Omental fat pad (tissue), 3 donors: ENCODE measurements at regions not wholly inside any gene's neighbourhood (a gene's known extent, or its start where the extent isn't known, plus 50 kb on each side); places are given as distances from the start of the nearest gene placed in this dataset.
A peak's percentile ranks its signal among the peaks of the same experiment; 100 is the strongest.

Source experiments
- ATAC-seq: fragments of 150-250 bp; one replicate; pipeline ENCODE4 v1.9.1; 2016; ENCODE audit warnings: mild to moderate bottlenecking, moderate library complexity; ENCODE audit not compliant: low FRiP score
- DNase-seq: peaks from one replicate; pipeline ENCODE4 v3.0.0-alpha.2; 2019; ENCODE audit warnings: low spot score
- TF ChIP-seq, protein P1 (sequence below), 3 donors: fragments of 450-650 bp; IDR thresholded peaks; one replicate each; pipeline ENCODE4 v1.5.1; 2016 to 2017; ENCODE audit warnings: antibody characterized with exemption in 3 of 3, mild to moderate bottlenecking in 3 of 3, moderate library complexity in 2 of 3

DNA sequence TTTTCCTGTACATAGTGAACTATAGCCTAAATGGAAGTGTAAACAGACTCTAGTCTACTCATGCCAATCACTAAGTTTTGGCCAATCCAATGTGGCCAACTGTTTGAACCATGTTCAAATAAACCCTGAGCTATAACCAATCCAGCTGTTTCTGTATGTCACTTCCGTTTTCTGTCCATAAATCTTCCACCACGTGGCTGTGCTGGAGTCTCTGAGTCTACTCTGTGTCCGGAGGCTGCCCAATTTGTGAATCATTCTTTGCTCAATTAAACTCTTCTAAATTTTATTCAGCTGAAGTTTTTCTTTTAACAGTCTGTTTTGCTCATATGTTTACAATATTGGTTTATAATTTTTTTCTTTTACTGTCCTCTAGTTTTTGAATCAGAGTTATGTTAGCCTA lies 112.3 kb upstream of the BANK1 start:
- DNase-seq: no peak
- TF ChIP-seq, protein P1, sequence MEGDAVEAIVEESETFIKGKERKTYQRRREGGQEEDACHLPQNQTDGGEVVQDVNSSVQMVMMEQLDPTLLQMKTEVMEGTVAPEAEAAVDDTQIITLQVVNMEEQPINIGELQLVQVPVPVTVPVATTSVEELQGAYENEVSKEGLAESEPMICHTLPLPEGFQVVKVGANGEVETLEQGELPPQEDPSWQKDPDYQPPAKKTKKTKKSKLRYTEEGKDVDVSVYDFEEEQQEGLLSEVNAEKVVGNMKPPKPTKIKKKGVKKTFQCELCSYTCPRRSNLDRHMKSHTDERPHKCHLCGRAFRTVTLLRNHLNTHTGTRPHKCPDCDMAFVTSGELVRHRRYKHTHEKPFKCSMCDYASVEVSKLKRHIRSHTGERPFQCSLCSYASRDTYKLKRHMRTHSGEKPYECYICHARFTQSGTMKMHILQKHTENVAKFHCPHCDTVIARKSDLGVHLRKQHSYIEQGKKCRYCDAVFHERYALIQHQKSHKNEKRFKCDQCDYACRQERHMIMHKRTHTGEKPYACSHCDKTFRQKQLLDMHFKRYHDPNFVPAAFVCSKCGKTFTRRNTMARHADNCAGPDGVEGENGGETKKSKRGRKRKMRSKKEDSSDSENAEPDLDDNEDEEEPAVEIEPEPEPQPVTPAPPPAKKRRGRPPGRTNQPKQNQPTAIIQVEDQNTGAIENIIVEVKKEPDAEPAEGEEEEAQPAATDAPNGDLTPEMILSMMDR (IDR thresholded peaks at IDR 0.05): no peak
- no peak for ATAC-seq

DNA sequence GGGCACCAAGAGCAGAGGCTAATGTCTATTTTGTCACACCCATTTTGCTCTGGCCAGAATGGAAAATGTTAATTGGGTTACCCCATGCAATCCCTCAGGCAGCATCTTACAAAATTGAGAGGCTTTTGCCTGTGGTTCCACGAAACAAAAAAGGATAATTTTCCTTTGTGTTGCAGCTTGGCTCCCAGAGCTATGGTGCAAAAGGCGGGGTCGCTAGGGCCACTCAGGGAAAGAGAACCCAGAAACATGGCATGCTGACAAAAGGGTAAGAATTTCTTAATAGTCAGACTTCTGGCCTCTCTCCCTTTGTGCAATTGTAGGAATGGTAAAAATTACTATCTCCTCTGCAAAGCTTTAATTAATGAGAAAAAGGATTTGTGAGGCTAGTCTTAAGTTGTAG lies 119.6 kb upstream of the BANK1 start:
- DNase-seq: no peak
- TF ChIP-seq, protein P1 (IDR thresholded peaks at IDR 0.05): no peak
- ATAC-seq: peak; percentile 37

- TF ChIP-seq, protein P1 (IDR thresholded peaks at IDR 0.05): no peak
- ATAC-seq: no peak
- DNase-seq: no peak
Observed at GRCh38 chr4:101670370-101670769, 120.2 kb upstream of the BANK1 start.

DNA sequence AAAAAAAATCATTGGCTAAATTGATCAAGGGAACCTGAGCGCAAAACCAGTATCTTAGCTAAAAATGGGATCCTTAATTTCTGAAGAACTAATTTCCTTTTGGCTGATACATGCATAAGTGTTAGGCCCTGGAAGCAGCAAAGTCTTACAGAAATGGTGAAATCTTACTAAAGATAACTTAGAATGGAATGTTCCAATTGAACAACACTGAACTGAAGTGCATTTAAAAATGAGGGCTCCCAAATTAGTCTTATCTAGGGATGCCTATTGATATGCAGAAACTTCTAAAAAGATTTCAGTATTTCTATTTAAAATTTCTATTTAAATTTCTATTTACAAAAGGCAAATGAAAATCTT lies 120.7 kb upstream of the BANK1 start:
- DNase-seq (no peak), ATAC-seq (no peak)
- TF ChIP-seq, protein P1 (IDR thresholded peaks at IDR 0.05): no peak

DNA sequence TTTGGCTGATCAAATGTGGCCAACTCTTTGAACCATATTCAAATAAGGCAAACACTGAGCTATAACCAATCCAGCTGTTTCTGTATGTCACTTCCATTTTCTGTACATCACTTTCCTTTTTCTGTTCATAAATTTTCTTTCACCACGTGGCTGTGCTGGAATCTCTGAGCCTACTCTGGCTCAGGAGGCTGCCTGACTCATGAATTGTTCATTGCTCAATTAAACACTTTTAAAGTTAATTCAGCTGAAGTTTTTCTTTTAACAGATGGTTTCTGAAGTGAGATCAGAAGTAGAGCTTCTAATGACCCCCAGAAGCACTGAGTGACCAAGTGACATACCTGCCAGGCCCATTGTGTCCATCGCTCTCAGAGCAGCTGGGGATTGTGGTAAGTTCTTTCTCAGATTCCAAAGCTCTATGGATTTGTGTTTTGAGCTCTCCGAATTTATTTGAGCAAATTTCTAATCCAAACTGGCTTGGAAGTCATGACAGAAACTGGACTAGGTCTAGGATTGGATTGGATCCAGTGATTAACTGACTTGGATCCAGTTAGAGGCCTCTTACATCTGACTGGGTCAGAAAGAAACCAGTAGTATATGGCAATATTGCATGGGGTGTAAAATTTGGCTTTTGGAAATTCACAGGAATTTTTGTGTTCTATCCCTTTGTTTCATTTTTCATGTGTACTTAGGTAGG lies 121.2 kb upstream of the BANK1 start:
- TF ChIP-seq, protein P1 (IDR thresholded peaks at IDR 0.05): no peak
- no peak for DNase-seq
- ATAC-seq: no peak

DNA sequence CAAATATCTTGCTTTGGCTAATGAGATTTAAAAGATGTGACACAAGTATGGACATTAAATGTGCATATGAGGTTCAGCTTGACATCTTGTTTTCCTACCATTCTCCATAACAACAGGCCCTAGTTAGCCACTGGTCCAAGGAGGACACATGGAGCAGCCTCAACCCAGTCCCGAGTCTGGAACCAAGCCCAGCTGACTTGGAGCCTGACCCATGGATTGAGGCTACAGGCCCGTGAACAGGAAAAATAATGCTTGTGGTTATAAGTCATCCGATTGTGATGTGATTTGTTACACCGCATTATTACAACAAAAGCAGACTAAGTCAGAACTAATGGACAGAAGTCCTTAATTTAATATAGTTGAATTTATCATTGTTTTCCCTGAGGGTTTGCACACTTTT lies 123.2 kb upstream of the BANK1 start:
- TF ChIP-seq, protein P1 (IDR thresholded peaks at IDR 0.05): no peak
- DNase-seq (no peak), ATAC-seq (no peak)

- TF ChIP-seq, protein P1 (IDR thresholded peaks at IDR 0.05): no peak
- DNase-seq (no peak), ATAC-seq (no peak)
Observed at GRCh38 chr4:101660607-101661006, 129.9 kb upstream of the BANK1 start.
